HG03039 (cell line): ENCODE measurements at regions not wholly inside any gene's neighbourhood (a gene's known extent, or its start where the extent isn't known, plus 50 kb on each side); places are given as distances from the start of the nearest gene placed in this dataset.
"Not testable (repeated sequence)": the region's sequence is repeated elsewhere in the genome, so short reads cannot be mapped to it uniquely, and the experiment has no call there.

Experiments
- ATAC-seq: cut with Tn5 transposase; IDR thresholded peaks from one replicate; pipeline ENCODE4 v1.9.1; 2021; ENCODE audit warnings: mild to moderate bottlenecking, moderate library complexity; ENCODE audit not compliant: unreplicated experiment

GRCh38 chr1:157410457-157410856 lies 141.9 kb downstream of the FCRL5 start:
- no peak for ATAC-seq

- ATAC-seq, result no peak
These were observed 142.4 kb downstream of the FCRL5 start for GRCh38 chr1:157409927-157410326.

- ATAC-seq, result no peak
These were observed 144.3 kb downstream of the FCRL5 start for GRCh38 chr1:157407917-157408525.

GRCh38 chr1:157407367-157407766 lies 144.9 kb downstream of the FCRL5 start:
- no peak for ATAC-seq

- ATAC-seq, result no peak
These were observed 146.7 kb downstream of the FCRL5 start for GRCh38 chr1:157405662-157406061.

GRCh38 chr1:157404614-157405013 lies 147.7 kb downstream of the FCRL5 start:
- ATAC-seq, result no peak

- no peak for ATAC-seq
These were observed 148.2 kb downstream of the FCRL5 start for GRCh38 chr1:157404063-157404501.

- peak; percentile 4 for ATAC-seq
These were observed 148.7 kb downstream of the FCRL5 start for GRCh38 chr1:157403608-157404007.

- ATAC-seq, result peak; percentile 54
These were observed 149.1 kb downstream of the FCRL5 start for GRCh38 chr1:157403203-157403602.

GRCh38 chr1:157400766-157401165 lies 151.5 kb downstream of the FCRL5 start:
- ATAC-seq, result no peak

- no peak for ATAC-seq
These were observed 152.3 kb downstream of the FCRL5 start for GRCh38 chr1:157399984-157400382.

GRCh38 chr1:157399343-157399983 lies 152.9 kb downstream of the FCRL5 start:
- ATAC-seq, result no peak

GRCh38 chr1:157390651-157391050 lies 161.7 kb downstream of the FCRL5 start:
- ATAC-seq, result no peak

GRCh38 chr1:157388057-157388456 lies 164.3 kb downstream of the FCRL5 start:
- ATAC-seq, result no peak

- ATAC-seq, result no peak
These were observed 168.1 kb downstream of the FCRL5 start for GRCh38 chr1:157384258-157384657.

- ATAC-seq, result no peak
These were observed 170.0 kb downstream of the FCRL5 start for GRCh38 chr1:157382351-157382750.

- no peak for ATAC-seq
These were observed 171.8 kb downstream of the FCRL5 start for GRCh38 chr1:157380523-157380922.

- not testable (repeated sequence) for ATAC-seq
These were observed 175.0 kb downstream of the FCRL5 start for GRCh38 chr1:157377280-157377713.

- ATAC-seq, result no peak
These were observed 175.6 kb downstream of the FCRL5 start for GRCh38 chr1:157376681-157377080.

- not testable (repeated sequence) for ATAC-seq
These were observed 180.0 kb downstream of the FCRL5 start for GRCh38 chr1:157372311-157372710.

GRCh38 chr1:157371826-157372225 lies 180.5 kb downstream of the FCRL5 start:
- no peak for ATAC-seq

- ATAC-seq, result no peak
These were observed 181.1 kb downstream of the FCRL5 start for GRCh38 chr1:157371221-157371620.

GRCh38 chr1:157370698-157371097 lies 181.6 kb downstream of the FCRL5 start:
- no peak for ATAC-seq
